SK-N-SH (cell line): ENCODE measurements at regions not wholly inside any gene's neighbourhood (a gene's known extent, or its start where the extent isn't known, plus 50 kb on each side); places are given as distances from the start of the nearest gene placed in this dataset.

ENCODE experiments used
- CHD2 ChIP-seq: fragments of 150-350 bp; IDR thresholded peaks from 2 replicates; pipeline ENCODE4 v1.6.1; 2018; ENCODE audit warnings: low read length; ENCODE audit not compliant: partially characterized antibody
- EP300 ChIP-seq, 2 experiments: IDR thresholded peaks; 2 replicates each; pipeline versions ENCODE4 v1.4.0 to v1.6.1; 2012; ENCODE audit warnings: borderline replicate concordance in 1 of 2, low read depth in 1 of 2, low read length in 1 of 2
- FOXM1 ChIP-seq: IDR thresholded peaks from 2 replicates; pipeline ENCODE4 v1.4.0; 2012; ENCODE audit warnings: low read depth, mild to moderate bottlenecking
- GATA2 ChIP-seq: sonication (generic); formaldehyde crosslinking; IDR thresholded peaks from 2 replicates; pipeline ENCODE4 v1.5.0; 2020; ENCODE audit warnings: mild to moderate bottlenecking, missing genetic modification reagents
- JUND ChIP-seq: IDR thresholded peaks from 2 replicates; pipeline ENCODE4 v1.4.0; 2012
- NFIC ChIP-seq: IDR thresholded peaks from 2 replicates; pipeline ENCODE4 v1.4.0; 2012; ENCODE audit warnings: borderline replicate concordance
- POLR2AphosphoS5 ChIP-seq: IDR thresholded peaks from 2 replicates; pipeline ENCODE4 v1.6.1; 2012; ENCODE audit warnings: low read depth, low read length
- RFX5 ChIP-seq: IDR thresholded peaks from 2 replicates; pipeline ENCODE4 v1.6.1; 2012; ENCODE audit warnings: mild to moderate bottlenecking, improper control_type of control experiment, low read length
- SMC3 ChIP-seq: IDR thresholded peaks from 2 replicates; pipeline ENCODE4 v1.6.1; 2012; ENCODE audit warnings: low read depth, low read length, improper control_type of control experiment
- TCF12 ChIP-seq: IDR thresholded peaks from 2 replicates; pipeline ENCODE4 v1.4.0; 2012
- USF2 ChIP-seq: fragments of 150-350 bp; IDR thresholded peaks from 2 replicates; pipeline ENCODE4 v1.6.1; 2017; ENCODE audit warnings: antibody characterized with exemption, low read length, low read depth, borderline replicate concordance
- TF ChIP-seq, protein P1 (sequence below): fragments of 200-600 bp; sonication (generic); IDR thresholded peaks from 2 replicates; pipeline ENCODE4 v1.6.1; 2017; ENCODE audit warnings: antibody characterized with exemption, mild to moderate bottlenecking, moderate library complexity
- TF ChIP-seq, protein P2 (sequence below): IDR thresholded peaks from 2 replicates; pipeline ENCODE4 v1.6.1; 2012; ENCODE audit warnings: mild to moderate bottlenecking, low read depth, low read length, moderate library complexity

- TF ChIP-seq JUND (no peak), POLR2AphosphoS5 (no peak), CHD2 (no peak), NFIC (no peak), TCF12 (no peak), GATA2 (no peak), FOXM1 (no peak), EP300 (IDR thresholded peaks at IDR 0.05; ENCODE audit: borderline replicate concordance in 1 of 2, low read depth in 1 of 2, low read length in 1 of 2) (no peak), RFX5 (no peak), USF2 (no peak), SMC3 (no peak)
- TF ChIP-seq, protein P1, sequence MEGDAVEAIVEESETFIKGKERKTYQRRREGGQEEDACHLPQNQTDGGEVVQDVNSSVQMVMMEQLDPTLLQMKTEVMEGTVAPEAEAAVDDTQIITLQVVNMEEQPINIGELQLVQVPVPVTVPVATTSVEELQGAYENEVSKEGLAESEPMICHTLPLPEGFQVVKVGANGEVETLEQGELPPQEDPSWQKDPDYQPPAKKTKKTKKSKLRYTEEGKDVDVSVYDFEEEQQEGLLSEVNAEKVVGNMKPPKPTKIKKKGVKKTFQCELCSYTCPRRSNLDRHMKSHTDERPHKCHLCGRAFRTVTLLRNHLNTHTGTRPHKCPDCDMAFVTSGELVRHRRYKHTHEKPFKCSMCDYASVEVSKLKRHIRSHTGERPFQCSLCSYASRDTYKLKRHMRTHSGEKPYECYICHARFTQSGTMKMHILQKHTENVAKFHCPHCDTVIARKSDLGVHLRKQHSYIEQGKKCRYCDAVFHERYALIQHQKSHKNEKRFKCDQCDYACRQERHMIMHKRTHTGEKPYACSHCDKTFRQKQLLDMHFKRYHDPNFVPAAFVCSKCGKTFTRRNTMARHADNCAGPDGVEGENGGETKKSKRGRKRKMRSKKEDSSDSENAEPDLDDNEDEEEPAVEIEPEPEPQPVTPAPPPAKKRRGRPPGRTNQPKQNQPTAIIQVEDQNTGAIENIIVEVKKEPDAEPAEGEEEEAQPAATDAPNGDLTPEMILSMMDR, result no peak
- TF ChIP-seq, protein P2, sequence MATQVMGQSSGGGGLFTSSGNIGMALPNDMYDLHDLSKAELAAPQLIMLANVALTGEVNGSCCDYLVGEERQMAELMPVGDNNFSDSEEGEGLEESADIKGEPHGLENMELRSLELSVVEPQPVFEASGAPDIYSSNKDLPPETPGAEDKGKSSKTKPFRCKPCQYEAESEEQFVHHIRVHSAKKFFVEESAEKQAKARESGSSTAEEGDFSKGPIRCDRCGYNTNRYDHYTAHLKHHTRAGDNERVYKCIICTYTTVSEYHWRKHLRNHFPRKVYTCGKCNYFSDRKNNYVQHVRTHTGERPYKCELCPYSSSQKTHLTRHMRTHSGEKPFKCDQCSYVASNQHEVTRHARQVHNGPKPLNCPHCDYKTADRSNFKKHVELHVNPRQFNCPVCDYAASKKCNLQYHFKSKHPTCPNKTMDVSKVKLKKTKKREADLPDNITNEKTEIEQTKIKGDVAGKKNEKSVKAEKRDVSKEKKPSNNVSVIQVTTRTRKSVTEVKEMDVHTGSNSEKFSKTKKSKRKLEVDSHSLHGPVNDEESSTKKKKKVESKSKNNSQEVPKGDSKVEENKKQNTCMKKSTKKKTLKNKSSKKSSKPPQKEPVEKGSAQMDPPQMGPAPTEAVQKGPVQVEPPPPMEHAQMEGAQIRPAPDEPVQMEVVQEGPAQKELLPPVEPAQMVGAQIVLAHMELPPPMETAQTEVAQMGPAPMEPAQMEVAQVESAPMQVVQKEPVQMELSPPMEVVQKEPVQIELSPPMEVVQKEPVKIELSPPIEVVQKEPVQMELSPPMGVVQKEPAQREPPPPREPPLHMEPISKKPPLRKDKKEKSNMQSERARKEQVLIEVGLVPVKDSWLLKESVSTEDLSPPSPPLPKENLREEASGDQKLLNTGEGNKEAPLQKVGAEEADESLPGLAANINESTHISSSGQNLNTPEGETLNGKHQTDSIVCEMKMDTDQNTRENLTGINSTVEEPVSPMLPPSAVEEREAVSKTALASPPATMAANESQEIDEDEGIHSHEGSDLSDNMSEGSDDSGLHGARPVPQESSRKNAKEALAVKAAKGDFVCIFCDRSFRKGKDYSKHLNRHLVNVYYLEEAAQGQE, result no peak
Observed at GRCh38 chr16:6932871-6933385, 399.7 kb upstream of the RBFOX1 start.
